Neural progenitor cell (in vitro differentiated cells): ENCODE measurements at regions not wholly inside any gene's neighbourhood (a gene's known extent, or its start where the extent isn't known, plus 50 kb on each side); places are given as distances from the start of the nearest gene placed in this dataset.

ENCODE experiments used
- DNase-seq: peaks from one replicate; pipeline ENCODE4 v3.0.0-alpha.2; 2016; ENCODE audit warnings: low spot score
- H2AFZ ChIP-seq: fragments of 200-600 bp; sonication (generic); replicated peaks from 2 replicates; pipeline ENCODE4 v1.6.1; 2016; ENCODE audit warnings: antibody characterized with exemption
- H3F3A ChIP-seq: fragments of 200-600 bp; sonication (generic); 2 replicates; pipeline ENCODE4 v1.6.1; 2016; ENCODE audit warnings: antibody characterized with exemption, low read depth
- H3K27ac ChIP-seq: fragments of 200-600 bp; sonication (generic); 2 replicates; pipeline ENCODE4 v1.5.1; 2016; ENCODE audit warnings: mild to moderate bottlenecking
- H3K27me3 ChIP-seq: fragments of 200-600 bp; sonication (generic); 2 replicates; pipeline ENCODE4 v1.6.1; 2016; ENCODE audit warnings: mild to moderate bottlenecking, moderate library complexity
- H3K36me3 ChIP-seq: fragments of 200-600 bp; sonication (generic); 2 replicates; pipeline ENCODE4 v1.5.1; 2016
- H3K4me1 ChIP-seq: fragments of 200-600 bp; sonication (generic); 2 replicates; pipeline ENCODE4 v1.6.1; 2016; ENCODE audit warnings: mixed run types
- H3K4me2 ChIP-seq: fragments of 200-600 bp; sonication (generic); 2 replicates; pipeline ENCODE4 v1.6.1; 2016
- H3K4me3 ChIP-seq: fragments of 200-600 bp; sonication (generic); 2 replicates; pipeline ENCODE4 v1.5.1; 2016
- H3K79me2 ChIP-seq: fragments of 200-600 bp; sonication (generic); 2 replicates; pipeline ENCODE4 v1.6.1; 2016; ENCODE audit warnings: low read depth
- H3K9ac ChIP-seq: fragments of 200-600 bp; sonication (generic); 2 replicates; pipeline ENCODE4 v1.6.1; 2016
- H3K9me3 ChIP-seq: fragments of 200-600 bp; sonication (generic); 2 replicates; pipeline ENCODE4 v1.5.1; 2016; ENCODE audit warnings: low read depth
- H4K20me1 ChIP-seq: fragments of 200-600 bp; sonication (generic); 2 replicates; pipeline ENCODE4 v1.6.1; 2016; ENCODE audit warnings: low read depth
- H3K27ac Mint-ChIP-seq: 3 replicates; pipeline ENCODE4 v1.8.0; 2021; ENCODE audit warnings: mixed read lengths
- H3K27me3 Mint-ChIP-seq: 2 replicates; pipeline ENCODE4 v1.8.0; 2022; ENCODE audit warnings: low read depth, mild to moderate bottlenecking, inconsistent platforms, moderate library complexity, mixed read lengths; ENCODE audit not compliant: insufficient read depth
- H3K36me3 Mint-ChIP-seq: 3 replicates; pipeline ENCODE4 v1.8.0; 2021; ENCODE audit warnings: mixed read lengths
- H3K4me1 Mint-ChIP-seq: 3 replicates; pipeline ENCODE4 v1.8.0; 2021; ENCODE audit warnings: mixed read lengths
- H3K4me3 Mint-ChIP-seq: 3 replicates; pipeline ENCODE4 v1.8.0; 2021; ENCODE audit warnings: mild to moderate bottlenecking, moderate library complexity, mixed read lengths
- H3K9me3 Mint-ChIP-seq: 3 replicates; pipeline ENCODE4 v1.8.0; 2020; ENCODE audit warnings: mixed read lengths
- EZH2 ChIP-seq: fragments of 200-600 bp; sonication (generic); IDR thresholded peaks from 2 replicates; pipeline ENCODE4 v1.6.1; 2017; ENCODE audit warnings: antibody characterized with exemption, mild to moderate bottlenecking, moderate library complexity
- EZH2phosphoT487 ChIP-seq: fragments of 200-600 bp; sonication (generic); IDR thresholded peaks from 2 replicates; pipeline ENCODE4 v1.6.1; 2017; ENCODE audit warnings: antibody characterized with exemption
- TF ChIP-seq, protein P1 (sequence below): fragments of 200-600 bp; sonication (generic); IDR thresholded peaks from 2 replicates; pipeline ENCODE4 v1.5.1; 2017; ENCODE audit warnings: antibody characterized with exemption, mild to moderate bottlenecking

DNA sequence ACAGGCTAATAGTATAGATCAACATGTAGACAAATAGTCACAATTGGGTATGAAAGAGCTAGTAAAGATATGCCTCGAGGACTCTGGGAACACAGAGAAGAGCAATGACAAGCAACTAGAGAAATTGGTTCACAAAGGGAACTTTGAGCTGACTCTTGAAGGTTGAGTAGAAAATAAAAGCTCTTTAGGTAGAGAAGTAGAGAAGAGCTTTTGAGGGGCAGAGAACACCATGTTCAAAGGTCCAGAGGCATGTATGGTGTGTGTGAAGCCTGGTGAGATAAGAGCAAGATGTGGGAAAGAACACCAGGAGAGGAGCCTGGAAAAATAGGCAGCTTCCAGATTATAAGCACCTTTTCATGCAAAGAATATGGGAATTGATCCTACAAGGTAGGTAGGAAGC is 109.7 kb upstream of the MAGI3 start:
- H2AFZ ChIP-seq: no peak overlapping the region
- H3F3A ChIP-seq: no peaks in the 10 kb centered on the region
- no peak for DNase-seq
- H3K36me3 ChIP-seq: no peaks in the 10 kb centered on the region
- no peak overlapping the region for H3K27ac Mint-ChIP-seq
- no peak overlapping the region for H3K9ac ChIP-seq
- no peak overlapping the region for H3K4me2 ChIP-seq
- no peak overlapping the region for H3K4me3 ChIP-seq
- H3K27ac ChIP-seq: no peak overlapping the region
- peaks cover 28% of the 10 kb centered on the region for H3K4me1 ChIP-seq
- H3K4me3 Mint-ChIP-seq: no peak overlapping the region
- H3K27me3 Mint-ChIP-seq: no peaks in the 10 kb centered on the region
- no peaks in the 10 kb centered on the region for H3K27me3 ChIP-seq
- H4K20me1 ChIP-seq: no peaks in the 10 kb centered on the region
- H3K9me3 Mint-ChIP-seq: no peaks in the 10 kb centered on the region
- peaks cover 11% of the 10 kb centered on the region for H3K4me1 Mint-ChIP-seq
- no peak for TF ChIP-seq EZH2phosphoT487
- TF ChIP-seq, protein P1, sequence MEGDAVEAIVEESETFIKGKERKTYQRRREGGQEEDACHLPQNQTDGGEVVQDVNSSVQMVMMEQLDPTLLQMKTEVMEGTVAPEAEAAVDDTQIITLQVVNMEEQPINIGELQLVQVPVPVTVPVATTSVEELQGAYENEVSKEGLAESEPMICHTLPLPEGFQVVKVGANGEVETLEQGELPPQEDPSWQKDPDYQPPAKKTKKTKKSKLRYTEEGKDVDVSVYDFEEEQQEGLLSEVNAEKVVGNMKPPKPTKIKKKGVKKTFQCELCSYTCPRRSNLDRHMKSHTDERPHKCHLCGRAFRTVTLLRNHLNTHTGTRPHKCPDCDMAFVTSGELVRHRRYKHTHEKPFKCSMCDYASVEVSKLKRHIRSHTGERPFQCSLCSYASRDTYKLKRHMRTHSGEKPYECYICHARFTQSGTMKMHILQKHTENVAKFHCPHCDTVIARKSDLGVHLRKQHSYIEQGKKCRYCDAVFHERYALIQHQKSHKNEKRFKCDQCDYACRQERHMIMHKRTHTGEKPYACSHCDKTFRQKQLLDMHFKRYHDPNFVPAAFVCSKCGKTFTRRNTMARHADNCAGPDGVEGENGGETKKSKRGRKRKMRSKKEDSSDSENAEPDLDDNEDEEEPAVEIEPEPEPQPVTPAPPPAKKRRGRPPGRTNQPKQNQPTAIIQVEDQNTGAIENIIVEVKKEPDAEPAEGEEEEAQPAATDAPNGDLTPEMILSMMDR: no peak
- H3K36me3 Mint-ChIP-seq: no peaks in the 10 kb centered on the region
- H3K79me2 ChIP-seq: no peaks in the 10 kb centered on the region
- no peaks in the 10 kb centered on the region for H3K9me3 ChIP-seq

DNA sequence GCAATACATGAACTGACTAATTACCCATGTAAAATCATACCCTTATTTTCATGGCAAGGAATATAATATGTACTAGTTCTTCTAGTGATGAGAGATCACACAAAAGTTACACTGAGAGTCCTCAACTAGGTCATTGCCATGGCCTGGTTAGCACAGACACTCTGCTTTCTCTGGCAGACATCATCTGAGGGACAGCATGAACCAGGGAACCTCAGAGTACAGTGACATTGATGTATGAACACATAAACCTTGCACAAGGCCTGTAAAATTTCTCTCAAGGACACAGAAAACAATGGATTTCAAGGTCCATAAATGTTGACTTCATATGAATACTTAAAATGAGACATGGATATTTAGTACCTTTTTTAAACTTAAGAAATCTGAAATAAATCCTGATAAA is 108.8 kb upstream of the MAGI3 start:
- Mint-ChIP-seq H3K36me3 (no peaks in the 10 kb centered on the region), H3K4me1 (peaks cover 9% of the 10 kb centered on the region), H3K27me3 (no peaks in the 10 kb centered on the region), H3K27ac (no peak overlapping the region), H3K9me3 (no peaks in the 10 kb centered on the region), H3K4me3 (no peak overlapping the region)
- no peak overlapping the region for H3K9ac ChIP-seq
- no peaks in the 10 kb centered on the region for H4K20me1 ChIP-seq
- H3K4me1 ChIP-seq: peaks cover 18% of the 10 kb centered on the region
- no peaks in the 10 kb centered on the region for H3K27me3 ChIP-seq
- no peaks in the 10 kb centered on the region for H3K9me3 ChIP-seq
- DNase-seq: no peak
- H3K4me3 ChIP-seq: no peak overlapping the region
- H3F3A ChIP-seq: no peaks in the 10 kb centered on the region
- no peak for TF ChIP-seq EZH2phosphoT487
- TF ChIP-seq EZH2: no peak
- TF ChIP-seq, protein P1: no peak
- H3K4me2 ChIP-seq: no peak overlapping the region
- H3K36me3 ChIP-seq: no peaks in the 10 kb centered on the region
- H3K79me2 ChIP-seq: no peaks in the 10 kb centered on the region
- no peak overlapping the region for H2AFZ ChIP-seq
- H3K27ac ChIP-seq: no peak overlapping the region

DNA sequence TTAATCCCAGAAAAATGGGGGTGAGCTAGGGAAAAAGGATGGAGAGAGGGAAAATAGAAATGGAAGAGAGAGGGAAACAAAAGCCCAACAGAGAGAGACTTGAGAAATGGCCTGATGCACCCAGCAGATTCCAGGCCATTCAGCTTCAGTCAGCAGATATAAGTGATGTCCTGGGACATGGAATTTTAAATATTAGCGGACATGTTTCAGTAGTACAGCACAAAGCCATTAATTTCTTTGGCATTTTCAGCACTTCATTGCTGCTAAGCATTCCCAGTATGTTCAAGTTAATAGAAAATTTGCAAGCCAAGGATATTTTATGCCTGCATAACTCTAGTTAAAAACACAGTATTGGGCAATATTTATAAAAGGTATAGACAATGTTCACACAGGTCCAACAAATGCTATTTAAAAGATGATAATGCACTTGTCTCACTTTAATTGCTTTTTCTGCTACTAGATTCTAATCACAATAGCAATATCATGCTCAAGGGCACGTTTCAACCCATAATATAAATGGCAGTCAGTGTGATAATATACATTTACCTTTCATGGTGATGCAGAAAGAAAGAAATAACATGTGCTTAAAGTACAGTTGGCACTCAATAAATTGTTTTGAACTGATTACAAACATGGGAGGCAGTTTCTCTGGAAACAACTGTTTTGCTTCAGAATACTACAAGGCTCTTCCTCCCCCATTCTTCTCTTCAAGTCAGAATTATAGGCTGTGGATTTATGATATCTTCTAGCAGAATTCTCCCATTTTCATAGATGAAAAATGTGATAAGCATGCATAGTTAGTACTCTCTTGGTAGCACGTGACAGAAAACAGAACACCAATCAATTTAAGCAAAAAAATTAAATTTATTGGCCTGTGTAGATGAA is 108.1 kb upstream of the MAGI3 start:
- Histone ChIP-seq H3K79me2 (no peaks in the 10 kb centered on the region), H2AFZ (peak overlapping the region; percentile 27), H3K27me3 (no peaks in the 10 kb centered on the region), H3K36me3 (no peaks in the 10 kb centered on the region), H4K20me1 (no peaks in the 10 kb centered on the region), H3F3A (no peaks in the 10 kb centered on the region), H3K4me2 (no peak overlapping the region), H3K4me1 (peaks cover 12% of the 10 kb centered on the region), H3K9ac (no peak overlapping the region), H3K4me3 (no peak overlapping the region), H3K9me3 (no peaks in the 10 kb centered on the region), H3K27ac (no peak overlapping the region)
- H3K27me3 Mint-ChIP-seq: no peaks in the 10 kb centered on the region
- TF ChIP-seq EZH2phosphoT487 (no peak), EZH2 (no peak)
- TF ChIP-seq, protein P1: no peak
- H3K4me1 Mint-ChIP-seq: peaks cover 9% of the 10 kb centered on the region
- no peak overlapping the region for H3K4me3 Mint-ChIP-seq
- no peaks in the 10 kb centered on the region for H3K36me3 Mint-ChIP-seq
- DNase-seq: no peak
- H3K27ac Mint-ChIP-seq: no peak overlapping the region
- no peaks in the 10 kb centered on the region for H3K9me3 Mint-ChIP-seq
